Effector CD4-positive, alpha-beta T cell (primary cell): ENCODE measurements at regions not wholly inside any gene's neighbourhood (a gene's known extent, or its start where the extent isn't known, plus 50 kb on each side); places are given as distances from the start of the nearest gene placed in this dataset.
"Not testable (repeated sequence)": the region's sequence is repeated elsewhere in the genome, so short reads cannot be mapped to it uniquely, and the experiment has no call there.

Source experiments
- DNase-seq: peaks from one replicate; pipeline ENCODE4 v3.0.0-alpha.2; 2020

- peak; percentile 43 for DNase-seq
Measured at GRCh38 chr7:25069900-25070443, 55.1 kb downstream of the CYCS start.

- DNase-seq, result no peak
Measured at GRCh38 chr7:25068502-25069213, 56.4 kb downstream of the CYCS start.

GRCh38 chr7:25067726-25068501 is 57.1 kb downstream of the CYCS start:
- DNase-seq, result no peak

- DNase-seq, result no peak
Measured at GRCh38 chr7:25066253-25066652, 58.8 kb downstream of the CYCS start.

GRCh38 chr7:25062380-25062779 is 62.7 kb downstream of the CYCS start:
- DNase-seq, result no peak

GRCh38 chr7:25060487-25061055 is 64.5 kb downstream of the CYCS start:
- DNase-seq, result no peak

GRCh38 chr7:25059576-25059975 is 65.5 kb downstream of the CYCS start:
- no peak for DNase-seq

GRCh38 chr7:25056368-25056767 is 68.7 kb downstream of the CYCS start:
- no peak for DNase-seq

- DNase-seq, result no peak
Measured at GRCh38 chr7:25055520-25056220, 69.4 kb downstream of the CYCS start.

- DNase-seq, result no peak
Measured at GRCh38 chr7:25054819-25055519, 70.1 kb downstream of the CYCS start.

GRCh38 chr7:25050223-25050622 is 70.2 kb upstream of the OSBPL3 start:
- no peak for DNase-seq

GRCh38 chr7:25048444-25048834 is 68.5 kb upstream of the OSBPL3 start:
- DNase-seq, result no peak

GRCh38 chr7:25047571-25048443 is 67.8 kb upstream of the OSBPL3 start:
- DNase-seq, result not testable (repeated sequence)

GRCh38 chr7:25037325-25037724 is 57.3 kb upstream of the OSBPL3 start:
- DNase-seq, result no peak

- no peak for DNase-seq
Measured at GRCh38 chr7:25035274-25035673, 55.3 kb upstream of the OSBPL3 start.

- no peak for DNase-seq
Measured at GRCh38 chr7:25034136-25034535, 54.2 kb upstream of the OSBPL3 start.

- no peak for DNase-seq
Measured at GRCh38 chr7:25032774-25033743, 53.1 kb upstream of the OSBPL3 start.

GRCh38 chr7:25031432-25031831 is 51.5 kb upstream of the OSBPL3 start:
- no peak for DNase-seq

- DNase-seq, result no peak
Measured at GRCh38 chr7:25031007-25031406, 51.0 kb upstream of the OSBPL3 start.
